ENCODE measurements at regions not wholly inside any gene's neighbourhood (a gene's known extent, or its start where the extent isn't known, plus 50 kb on each side); places are given as distances from the start of the nearest gene placed in this dataset.

GRCh38 chr9:87099407-87099806 lies 152.1 kb upstream of the GAS1 start:
- TF ChIP-seq POLR2A (IDR thresholded peaks at IDR 0.05; ENCODE audit: low read depth, low read length) (no peak), TAF1 (IDR thresholded peaks at IDR 0.05; ENCODE audit: borderline replicate concordance, low read depth, low read length) (no peak)

Data from GM12892 (cell line).